Putamen (tissue), 1 donor: ENCODE measurements at regions not wholly inside any gene's neighbourhood (a gene's known extent, or its start where the extent isn't known, plus 50 kb on each side); places are given as distances from the start of the nearest gene placed in this dataset.
"Not testable (repeated sequence)": the region's sequence is repeated elsewhere in the genome, so short reads cannot be mapped to it uniquely, and the experiment has no call there.

Source experiments
- DNase-seq: peaks from one replicate; pipeline ENCODE4 v3.0.0-alpha.2; 2016; ENCODE audit warnings: low spot score

DNA sequence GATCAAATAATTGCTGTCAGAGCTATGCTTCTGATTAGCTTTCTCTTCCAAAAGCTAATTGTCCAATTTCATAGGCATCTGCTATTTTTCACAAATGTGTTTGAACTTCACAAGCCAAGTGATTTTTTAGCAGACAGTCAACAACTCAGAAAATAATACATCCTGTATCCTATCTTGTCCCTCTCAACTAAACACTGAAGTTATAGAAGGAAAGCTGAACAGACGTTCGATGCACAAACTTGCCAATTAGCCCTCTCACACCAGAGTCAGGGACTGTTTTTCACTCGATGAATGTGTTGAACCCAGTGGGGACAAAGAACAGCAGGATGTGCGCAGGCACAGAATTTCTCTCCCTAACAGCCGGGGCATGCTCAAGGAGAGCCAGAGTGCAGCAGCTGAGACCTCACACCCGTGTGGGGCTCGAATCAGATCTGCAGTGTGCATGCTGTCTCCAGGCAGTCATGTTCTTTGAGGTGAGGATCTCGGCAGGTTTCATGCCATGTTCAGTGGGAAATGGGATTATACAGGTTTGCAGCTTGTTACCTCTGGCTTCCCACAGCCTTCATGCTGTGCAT lies 246.7 kb upstream of the SDK2 start:
- no peak for DNase-seq

DNA sequence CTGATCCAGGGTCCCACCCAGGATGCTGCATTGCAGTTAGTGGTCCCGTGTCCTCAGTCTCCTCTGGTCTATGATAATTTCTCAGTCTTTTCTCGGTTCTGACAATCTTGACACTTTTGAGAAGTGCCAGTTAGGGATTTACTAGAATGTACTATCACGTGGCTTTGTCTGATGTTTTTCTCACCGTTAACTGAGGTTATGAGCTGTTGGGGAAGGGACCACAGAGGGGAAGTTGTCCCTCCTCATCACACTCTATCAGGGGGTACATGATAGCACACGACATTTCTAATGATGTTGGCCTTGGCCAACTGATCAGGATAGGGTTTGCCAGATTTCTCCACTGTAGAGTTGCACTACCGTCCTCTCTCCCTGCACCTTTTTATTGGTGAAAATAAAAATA lies 250.9 kb upstream of the SDK2 start:
- no peak for DNase-seq

DNA sequence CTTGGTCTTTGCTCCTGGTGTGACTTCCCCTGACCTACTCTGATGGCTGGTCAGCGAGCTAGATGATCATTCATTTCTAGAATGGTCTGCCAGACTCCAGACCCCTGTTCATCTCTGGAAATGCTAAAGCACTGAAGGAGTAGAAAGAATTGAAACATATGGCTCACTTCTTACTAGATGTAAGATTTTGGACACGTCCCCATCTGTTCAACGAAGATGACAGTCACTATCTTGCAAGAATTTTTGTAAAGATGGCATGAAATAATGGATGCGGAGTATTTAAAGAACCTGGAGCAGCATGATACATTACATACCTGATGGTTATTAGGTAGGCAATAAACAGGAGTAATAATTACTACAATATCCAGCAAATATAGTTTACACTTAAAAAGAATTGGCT lies 252.7 kb upstream of the SDK2 start:
- no peak for DNase-seq

GRCh38 chr17:73899839-73900238 lies 255.6 kb upstream of the SDK2 start:
- no peak for DNase-seq

GRCh38 chr17:73900516-73900915 lies 256.3 kb upstream of the SDK2 start:
- no peak for DNase-seq

DNA sequence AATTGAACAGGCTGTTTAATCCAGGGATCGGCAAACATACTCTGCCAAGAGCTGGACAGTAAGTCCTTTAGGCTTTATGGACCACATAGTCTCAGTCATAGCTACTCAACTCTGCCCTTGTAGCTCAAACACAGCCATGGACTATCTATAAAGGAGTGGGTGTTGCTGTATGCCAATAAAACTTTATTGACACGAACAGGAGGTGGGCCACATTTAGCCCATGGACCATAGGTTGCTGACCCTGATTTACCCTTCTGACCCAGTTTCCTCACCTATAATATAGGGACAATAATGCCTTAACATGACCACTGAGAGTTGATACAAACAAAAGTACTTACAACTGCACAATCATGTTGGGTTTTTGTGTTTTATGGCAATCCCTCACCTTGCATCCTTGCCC lies 257.0 kb upstream of the SDK2 start:
- no peak for DNase-seq

GRCh38 chr17:73901661-73902415 lies 257.6 kb upstream of the SDK2 start:
- DNase-seq, result no peak

GRCh38 chr17:73902416-73903181 lies 258.4 kb upstream of the SDK2 start:
- no peak for DNase-seq

DNA sequence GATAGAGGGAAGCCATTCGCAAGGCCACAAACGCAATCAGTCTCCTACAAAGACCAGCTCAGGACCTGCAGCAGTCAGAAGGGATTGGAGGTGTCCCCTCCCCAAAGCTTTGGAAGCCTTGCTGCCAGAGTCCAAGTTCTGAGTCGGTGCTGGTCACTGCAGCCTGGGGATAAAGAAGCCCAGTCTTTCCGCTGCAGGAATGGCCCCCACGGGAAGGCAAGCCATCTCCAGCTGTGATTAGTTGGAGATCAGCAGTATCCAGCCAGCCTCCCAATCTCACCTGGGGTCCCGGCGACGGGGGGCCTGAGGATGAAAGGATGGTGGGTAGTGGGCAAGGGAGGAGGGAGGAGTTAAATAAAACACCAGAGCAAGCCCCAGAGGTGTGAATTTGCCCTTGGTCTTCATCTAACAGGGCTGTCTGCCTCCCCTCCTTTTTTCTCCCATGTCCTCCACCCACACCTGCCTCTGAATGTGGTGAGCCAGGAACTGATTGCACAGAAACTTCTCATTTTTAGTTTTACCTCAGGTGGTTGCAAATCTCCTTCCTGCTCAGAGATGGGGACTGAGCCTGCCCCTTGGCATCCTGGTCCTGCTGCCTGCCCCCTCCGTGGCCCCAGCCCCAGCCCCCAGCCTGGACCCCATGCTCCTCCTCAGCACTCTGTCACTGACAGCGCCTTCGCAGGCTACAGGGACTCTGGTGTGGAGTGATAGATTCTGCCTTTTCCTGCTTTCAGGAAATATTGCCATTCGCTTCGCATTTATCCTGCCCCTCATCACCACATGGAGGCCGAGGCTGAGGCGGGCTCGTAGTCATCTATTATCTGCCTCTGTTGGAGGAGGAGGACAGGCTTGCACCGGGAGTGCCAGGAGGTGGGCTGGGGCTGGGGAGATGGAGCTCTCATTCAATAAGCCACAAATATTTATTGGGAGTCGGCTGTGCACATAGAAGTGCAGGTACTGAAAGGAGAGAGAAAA lies 262.9 kb upstream of the SDK2 start:
- no peak for DNase-seq

DNA sequence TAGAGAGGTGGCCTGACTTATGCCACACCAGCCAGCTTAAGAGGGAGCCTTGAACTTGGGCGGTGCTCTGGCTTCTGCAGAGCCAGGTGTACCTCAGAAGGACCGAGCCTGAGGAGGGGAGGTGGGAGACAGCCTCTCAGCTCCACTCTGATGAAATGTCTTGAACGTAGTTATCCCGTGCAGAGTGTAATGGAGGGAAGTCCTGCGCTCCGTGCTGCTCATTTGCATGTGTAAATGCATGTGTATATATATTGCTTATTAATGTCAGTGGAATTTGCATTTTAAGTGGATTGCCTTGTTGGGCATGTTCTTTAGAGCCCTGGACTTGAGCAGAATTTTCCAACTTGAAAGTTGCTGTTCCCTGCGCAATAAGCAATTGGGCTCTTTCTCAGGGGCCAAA lies 264.9 kb upstream of the SDK2 start:
- no peak for DNase-seq

DNA sequence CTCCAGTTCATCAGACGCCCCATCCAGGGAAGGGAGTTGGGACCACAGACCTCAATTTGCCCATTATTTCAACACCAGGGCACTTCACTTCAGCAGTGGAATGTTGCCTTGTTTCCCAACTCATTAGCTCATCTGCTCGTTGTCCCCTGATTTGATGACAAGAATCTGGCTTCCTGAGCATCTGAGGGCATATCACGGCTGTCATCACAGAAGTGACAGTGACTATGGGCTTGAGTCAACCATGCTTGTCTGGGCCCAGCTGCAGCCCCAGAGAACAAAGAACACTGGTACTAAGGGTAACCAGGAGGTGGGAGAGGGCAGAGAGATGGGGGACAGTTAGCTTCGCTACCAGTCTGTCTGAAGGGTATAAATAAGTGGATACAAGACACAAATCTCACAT lies 266.0 kb upstream of the SDK2 start:
- peak; percentile 29 for DNase-seq

DNA sequence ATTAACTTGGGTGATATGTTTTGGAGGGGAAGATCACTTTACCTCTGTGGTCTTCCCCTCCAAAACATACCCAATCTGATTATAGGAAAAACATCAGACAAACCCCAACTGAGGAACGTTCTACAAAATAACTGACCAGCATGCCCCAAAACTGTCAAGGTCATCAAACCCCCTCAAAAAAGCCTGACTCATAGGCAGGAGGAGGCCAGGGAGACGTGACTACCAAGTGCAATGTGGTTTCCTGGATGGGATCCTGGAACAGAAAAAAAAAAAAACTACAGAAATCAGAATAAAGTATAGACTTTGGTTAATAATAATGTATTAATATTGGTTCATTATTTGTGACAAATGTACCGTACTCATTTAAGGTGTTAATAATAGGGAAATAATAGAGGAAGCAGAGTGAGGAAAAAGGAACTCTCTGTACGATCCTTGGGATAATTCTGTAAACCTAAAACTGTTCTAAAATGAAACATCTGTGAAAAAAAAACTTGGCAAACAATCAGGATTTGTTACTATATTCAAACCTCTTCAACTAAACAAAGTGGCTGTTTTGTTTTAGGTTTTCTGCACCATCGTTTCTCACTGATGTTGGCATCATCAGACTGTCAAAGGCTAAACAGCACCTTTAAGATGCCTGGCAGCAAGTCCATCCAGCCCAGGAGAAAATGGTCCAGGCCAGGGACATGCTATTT lies 266.7 kb upstream of the SDK2 start:
- no peak for DNase-seq

DNA sequence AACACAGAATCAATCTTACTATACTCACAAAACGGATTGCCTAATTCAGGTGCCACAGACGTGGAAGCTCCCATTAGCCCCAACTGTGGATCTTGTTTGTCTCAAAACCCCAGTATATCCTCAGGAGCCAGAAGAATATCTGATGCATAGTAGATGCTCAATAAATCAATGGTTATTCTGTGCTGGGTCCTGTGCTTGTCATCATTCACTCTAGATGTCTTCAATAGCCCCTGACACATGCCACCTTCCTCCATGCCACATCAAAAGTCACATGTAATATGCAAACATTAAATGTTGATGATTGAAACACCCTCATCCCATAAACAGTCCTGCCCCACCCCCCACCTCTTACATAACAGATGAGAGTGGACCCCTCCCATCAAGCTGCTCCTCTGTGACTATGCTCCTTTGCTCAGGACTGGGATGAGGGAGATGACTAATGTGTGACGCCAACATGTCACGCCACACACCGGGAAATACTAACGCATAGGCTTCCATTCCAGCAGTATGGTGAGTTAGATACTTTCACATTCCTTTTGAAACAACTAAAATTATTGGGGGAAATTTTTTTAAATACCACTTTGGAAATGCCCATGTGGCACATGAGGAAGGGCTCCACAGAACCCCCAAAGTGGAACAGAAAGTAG lies 267.6 kb upstream of the SDK2 start:
- no peak for DNase-seq

DNA sequence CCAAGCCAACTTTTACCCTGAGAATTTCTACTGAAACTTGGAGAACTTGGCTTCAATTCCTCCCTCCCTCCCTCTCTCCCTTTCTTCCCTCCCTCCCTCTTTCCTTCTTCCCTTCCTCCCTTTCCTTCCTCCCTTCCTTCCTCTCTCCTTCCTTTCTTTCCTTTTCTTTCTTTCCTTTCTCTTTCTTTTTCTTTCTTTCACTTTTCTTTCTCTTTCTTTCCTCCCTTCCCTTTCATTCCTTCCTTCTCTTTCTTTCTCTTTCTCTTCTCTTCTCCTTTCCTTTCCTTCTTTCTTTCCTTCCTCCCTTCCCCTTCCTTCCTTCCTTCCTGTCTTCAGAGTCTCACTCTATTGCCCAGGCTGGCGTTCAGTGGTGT lies 268.1 kb upstream of the SDK2 start:
- no peak for DNase-seq

- no peak for DNase-seq
These were observed 270.5 kb upstream of the SDK2 start for GRCh38 chr17:73914536-73915274.

DNA sequence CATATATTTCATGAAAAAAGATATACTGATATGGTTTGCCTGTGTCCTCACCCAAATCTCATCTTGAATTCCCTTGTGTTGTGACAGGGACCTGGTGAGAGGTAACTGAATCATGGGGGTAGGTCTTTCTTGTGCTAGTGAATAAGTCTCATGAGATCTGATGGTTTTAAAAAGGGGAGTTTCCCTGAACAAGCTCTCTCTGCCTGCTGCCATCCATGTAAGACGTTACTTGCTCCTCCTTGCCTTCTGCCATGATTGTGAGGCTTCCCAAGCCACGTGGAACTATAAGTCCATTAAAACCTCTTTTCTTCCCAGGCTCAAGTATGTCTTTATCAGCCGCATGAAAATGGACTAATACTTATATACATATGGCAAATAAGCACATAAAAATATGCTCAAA lies 274.8 kb upstream of the SDK2 start:
- DNase-seq, result not testable (repeated sequence)

DNA sequence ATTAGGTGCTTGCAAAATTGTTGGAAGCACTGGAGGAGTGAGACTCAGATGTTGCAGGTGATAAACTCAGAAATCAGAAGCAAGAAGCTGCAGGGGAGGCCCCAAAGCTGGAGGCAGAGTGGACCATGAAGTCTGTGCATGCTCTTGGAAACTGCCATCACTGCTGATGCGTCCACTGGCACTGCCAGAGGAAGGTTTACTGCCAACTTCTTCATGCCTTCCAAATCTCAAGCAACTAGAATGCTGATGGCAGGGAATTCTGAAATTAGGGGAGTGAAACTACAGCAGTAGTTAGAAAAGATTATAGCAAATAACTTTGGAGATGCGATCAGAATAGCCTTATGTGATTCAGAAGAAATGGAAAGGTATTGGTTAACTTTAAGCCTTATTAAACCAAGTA lies 277.1 kb upstream of the SDK2 start:
- DNase-seq, result no peak

DNA sequence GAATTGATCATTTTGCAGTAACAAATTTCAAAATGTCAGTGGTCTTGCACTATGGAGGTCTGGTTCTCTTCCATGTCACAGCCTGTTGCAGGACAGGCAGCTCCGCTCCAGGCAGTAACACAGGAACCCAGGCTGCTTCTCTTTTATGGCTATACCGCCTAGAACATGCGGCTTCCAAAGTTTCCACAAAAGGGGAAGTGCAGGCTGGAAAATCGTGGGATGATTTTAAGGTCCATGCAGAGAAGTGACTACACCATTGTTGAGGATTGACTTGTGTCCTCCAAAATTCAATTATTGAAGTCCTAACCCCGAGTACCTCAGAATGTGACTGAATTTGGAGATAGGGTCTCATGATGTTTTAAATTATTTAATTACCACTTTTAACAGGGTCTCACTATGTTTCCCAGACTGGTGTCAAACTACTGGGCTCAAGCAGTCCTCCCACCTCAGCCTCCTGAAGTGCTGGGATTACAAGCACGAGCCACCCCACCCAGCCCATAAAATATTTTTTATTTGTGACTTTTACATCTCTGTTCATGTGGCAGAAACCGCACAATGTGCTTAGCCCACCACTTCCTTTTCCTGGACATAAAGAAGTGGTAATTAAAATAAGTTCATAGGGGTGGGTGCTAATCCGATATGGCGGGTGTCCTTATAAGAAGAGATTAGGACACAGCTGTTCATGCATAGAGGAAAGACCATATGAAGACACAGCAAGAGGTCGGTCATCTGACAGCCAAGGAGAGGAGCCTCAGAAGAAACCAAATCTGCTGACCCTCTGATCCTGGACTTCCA lies 279.2 kb upstream of the RPL38 start:
- DNase-seq, result no peak

DNA sequence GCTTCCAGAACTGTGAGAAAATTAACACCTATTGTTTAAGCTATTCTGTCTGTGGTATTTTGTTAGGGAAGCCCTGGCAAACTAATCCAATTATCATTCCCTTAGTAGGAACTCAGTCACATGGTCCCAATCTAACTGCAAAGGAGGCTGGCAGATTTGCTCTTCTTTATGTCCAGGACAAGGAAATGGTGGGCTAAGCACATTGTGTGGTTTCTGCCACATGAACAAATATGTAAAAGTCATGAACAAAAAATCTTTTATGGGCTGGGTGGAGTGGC lies 278.6 kb upstream of the RPL38 start:
- no peak for DNase-seq
